Gastroesophageal sphincter (tissue), 4 donors: ENCODE measurements at regions not wholly inside any gene's neighbourhood (a gene's known extent, or its start where the extent isn't known, plus 50 kb on each side); places are given as distances from the start of the nearest gene placed in this dataset.

ENCODE experiments used
- ATAC-seq: fragments of 150-250 bp; one replicate; pipeline ENCODE4 v1.9.1; 2016; ENCODE audit warnings: mild to moderate bottlenecking, moderate library complexity
- H3K27ac ChIP-seq, 4 donors: fragments of 200-600 bp; sonication (generic) in 3 of 4; 1 replicate in 3 of 4; 2 replicates in 1 of 4; pipeline ENCODE4 v1.5.1; 2016 to 2019
- H3K27me3 ChIP-seq: fragments of 200-600 bp; sonication (generic); one replicate; pipeline ENCODE4 v1.5.1; 2019
- H3K36me3 ChIP-seq, 2 donors: fragments of 200-600 bp; sonication (generic); one replicate each; pipeline ENCODE4 v1.5.1; 2019; ENCODE audit warnings: control low read depth in 1 of 2
- H3K4me1 ChIP-seq, 3 donors: fragments of 200-600 bp; sonication (generic); 1 replicate in 2 of 3; 2 replicates in 1 of 3; pipeline ENCODE4 v1.5.1; 2016 to 2019; ENCODE audit warnings: control low read depth in 2 of 3
- H3K4me3 ChIP-seq, 2 donors: fragments of 200-600 bp; sonication (generic); one replicate each; pipeline ENCODE4 v1.5.1; 2019; ENCODE audit warnings: mild to moderate bottlenecking in 1 of 2, moderate library complexity in 1 of 2
- H3K9me3 ChIP-seq, 3 donors: fragments of 200-600 bp; sonication (generic); one replicate each; pipeline ENCODE4 v1.5.1; 2017 to 2019; ENCODE audit warnings: control low read depth in 2 of 3
- EP300 ChIP-seq: sonication (generic); formaldehyde crosslinking; IDR thresholded peaks from one replicate; pipeline ENCODE4 v1.6.1; 2017; ENCODE audit warnings: antibody characterized with exemption, mild to moderate bottlenecking
- POLR2A ChIP-seq, 2 donors: fragments of 450-650 bp; IDR thresholded peaks; one replicate each; pipeline ENCODE4 v1.6.1; 2017; ENCODE audit warnings: antibody characterized with exemption in 2 of 2, mild to moderate bottlenecking in 2 of 2, moderate library complexity in 1 of 2
- POLR2AphosphoS5 ChIP-seq: sonication (generic); formaldehyde crosslinking; IDR thresholded peaks from one replicate; pipeline ENCODE4 v1.6.1; 2017; ENCODE audit warnings: antibody characterized with exemption
- WGBS, 2 donors: methylation state at CpG; one replicate each; pipeline ENCODE4 v1.1.5; 2018; ENCODE audit warnings: low coverage in 1 of 2; 5-methylcytosine and 5-hydroxymethylcytosine counted together
- TF ChIP-seq, protein P1 (sequence below), 4 experiments: fragments of 200-600 bp in 2 of 4; fragments of 450-650 bp in 2 of 4; sonication (generic) in 1 of 4; IDR thresholded peaks; one replicate each; pipeline ENCODE4 v1.5.1; 2017 to 2019; ENCODE audit warnings: antibody characterized with exemption in 4 of 4, mild to moderate bottlenecking in 2 of 4, moderate library complexity in 2 of 4

DNA sequence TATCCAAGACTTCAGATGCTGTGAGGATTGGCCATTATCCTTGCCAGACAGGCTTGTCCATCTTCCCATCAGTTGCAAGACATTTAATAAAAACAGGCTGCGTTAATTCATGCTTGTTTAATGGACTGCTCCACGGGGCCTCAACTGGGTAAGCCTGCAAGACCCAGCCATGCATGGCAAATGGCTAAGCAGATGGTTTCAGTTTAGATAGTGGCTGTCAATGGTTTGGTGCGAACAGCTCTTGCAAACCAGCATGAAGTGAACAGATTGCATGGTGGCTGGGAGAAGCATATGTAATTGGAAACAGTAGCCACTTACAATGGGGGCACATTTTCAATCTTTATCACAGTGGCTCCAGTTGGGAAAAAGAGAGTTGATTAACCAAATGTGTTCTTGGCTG is 628.2 kb upstream of the KLF4 start:
- Histone ChIP-seq H3K4me3 (no peak overlapping the region), H3K36me3 (no peaks in the 10 kb centered on the region), H3K4me1 (no peaks in the 10 kb centered on the region), H3K9me3 (no peaks in the 10 kb centered on the region), H3K27ac (no peak overlapping the region), H3K27me3 (no peaks in the 10 kb centered on the region)
- 80 to 86% methylated on average over 1 of the region's 3 CpGs for WGBS, 2 donors
- ATAC-seq, result no peak
- TF ChIP-seq, protein P1, sequence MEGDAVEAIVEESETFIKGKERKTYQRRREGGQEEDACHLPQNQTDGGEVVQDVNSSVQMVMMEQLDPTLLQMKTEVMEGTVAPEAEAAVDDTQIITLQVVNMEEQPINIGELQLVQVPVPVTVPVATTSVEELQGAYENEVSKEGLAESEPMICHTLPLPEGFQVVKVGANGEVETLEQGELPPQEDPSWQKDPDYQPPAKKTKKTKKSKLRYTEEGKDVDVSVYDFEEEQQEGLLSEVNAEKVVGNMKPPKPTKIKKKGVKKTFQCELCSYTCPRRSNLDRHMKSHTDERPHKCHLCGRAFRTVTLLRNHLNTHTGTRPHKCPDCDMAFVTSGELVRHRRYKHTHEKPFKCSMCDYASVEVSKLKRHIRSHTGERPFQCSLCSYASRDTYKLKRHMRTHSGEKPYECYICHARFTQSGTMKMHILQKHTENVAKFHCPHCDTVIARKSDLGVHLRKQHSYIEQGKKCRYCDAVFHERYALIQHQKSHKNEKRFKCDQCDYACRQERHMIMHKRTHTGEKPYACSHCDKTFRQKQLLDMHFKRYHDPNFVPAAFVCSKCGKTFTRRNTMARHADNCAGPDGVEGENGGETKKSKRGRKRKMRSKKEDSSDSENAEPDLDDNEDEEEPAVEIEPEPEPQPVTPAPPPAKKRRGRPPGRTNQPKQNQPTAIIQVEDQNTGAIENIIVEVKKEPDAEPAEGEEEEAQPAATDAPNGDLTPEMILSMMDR (IDR thresholded peaks at IDR 0.05), result no peak
- TF ChIP-seq POLR2AphosphoS5, result no peak
- no peak for TF ChIP-seq POLR2A (IDR thresholded peaks at IDR 0.05)
- TF ChIP-seq EP300, result no peak

DNA sequence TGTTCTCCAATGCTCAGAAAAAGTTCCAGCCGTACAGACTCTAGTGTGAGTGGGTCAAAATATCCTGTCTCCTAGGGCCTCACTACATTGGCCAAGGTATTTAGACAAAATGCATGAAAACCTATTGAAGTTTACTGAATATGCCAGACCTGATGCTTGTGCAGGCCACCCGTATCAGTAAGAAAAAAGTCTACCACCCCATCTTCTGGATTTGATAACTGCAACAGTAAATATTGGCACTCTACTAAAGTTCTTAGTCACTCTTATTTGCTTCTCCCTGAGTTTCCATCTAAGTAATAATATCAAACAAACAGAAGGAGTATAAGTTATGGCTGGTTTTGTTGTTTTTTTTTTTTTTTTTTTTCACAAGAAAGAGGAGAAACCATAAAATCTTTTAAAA is 627.7 kb upstream of the KLF4 start:
- H3K27ac ChIP-seq, result no peak overlapping the region
- WGBS, 2 donors, result 80 to 84% methylated on average over 1 to 2 of the region's 2 CpGs
- TF ChIP-seq, protein P1 (IDR thresholded peaks at IDR 0.05), result no peak
- TF ChIP-seq POLR2A (IDR thresholded peaks at IDR 0.05) (no peak), POLR2AphosphoS5 (no peak), EP300 (no peak)
- no peaks in the 10 kb centered on the region for H3K9me3 ChIP-seq
- no peak for ATAC-seq
- H3K36me3 ChIP-seq, result no peaks in the 10 kb centered on the region
- H3K27me3 ChIP-seq, result no peaks in the 10 kb centered on the region
- H3K4me1 ChIP-seq, result no peaks in the 10 kb centered on the region
- H3K4me3 ChIP-seq, result no peak overlapping the region

DNA sequence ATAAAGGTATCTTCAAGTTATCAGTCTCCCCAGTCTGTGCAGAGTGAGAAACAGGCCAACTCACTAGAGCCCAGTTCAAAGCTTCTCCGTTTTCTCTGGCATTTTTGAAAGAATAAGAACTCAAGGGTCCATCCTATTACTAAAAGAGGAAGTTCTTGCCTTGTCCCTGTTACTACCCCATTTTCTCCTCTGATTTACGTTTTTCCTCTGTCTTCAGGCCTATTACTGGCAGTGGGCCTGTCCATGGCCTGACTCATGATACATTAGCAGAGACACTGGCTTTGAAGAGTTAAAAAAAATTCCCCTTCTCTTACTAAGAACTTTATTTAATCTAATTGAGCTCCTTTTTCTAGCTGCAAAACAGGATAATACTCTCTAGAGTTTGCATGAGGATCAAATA is 624.0 kb upstream of the KLF4 start:
- ATAC-seq, result no peak
- Histone ChIP-seq H3K27me3 (no peaks in the 10 kb centered on the region), H3K4me1 (no peaks in the 10 kb centered on the region), H3K9me3 (no peaks in the 10 kb centered on the region), H3K4me3 (no peak overlapping the region), H3K27ac (no peak overlapping the region), H3K36me3 (no peaks in the 10 kb centered on the region)
- TF ChIP-seq EP300 (no peak), POLR2AphosphoS5 (no peak), POLR2A (IDR thresholded peaks at IDR 0.05) (no peak)
- TF ChIP-seq, protein P1 (IDR thresholded peaks at IDR 0.05), result no peak
- 71 to 72% methylated on average over 2 of the region's 2 CpGs for WGBS, 2 donors

GRCh38 chr9:108109927-108110690 is 620.5 kb upstream of the KLF4 start:
- no peak for TF ChIP-seq EP300
- TF ChIP-seq, protein P1 (IDR thresholded peaks at IDR 0.05), result no peak
- TF ChIP-seq POLR2AphosphoS5, result no peak
- no peak for TF ChIP-seq POLR2A (IDR thresholded peaks at IDR 0.05)
- Histone ChIP-seq H3K27ac (no peak overlapping the region), H3K9me3 (no peaks in the 10 kb centered on the region), H3K4me1 (no peaks in the 10 kb centered on the region), H3K36me3 (no peaks in the 10 kb centered on the region), H3K4me3 (no peak overlapping the region), H3K27me3 (no peaks in the 10 kb centered on the region)
- ATAC-seq, result no peak
- 77 to 84% methylated on average over 3 to 5 of the region's 5 CpGs for WGBS, 2 donors

DNA sequence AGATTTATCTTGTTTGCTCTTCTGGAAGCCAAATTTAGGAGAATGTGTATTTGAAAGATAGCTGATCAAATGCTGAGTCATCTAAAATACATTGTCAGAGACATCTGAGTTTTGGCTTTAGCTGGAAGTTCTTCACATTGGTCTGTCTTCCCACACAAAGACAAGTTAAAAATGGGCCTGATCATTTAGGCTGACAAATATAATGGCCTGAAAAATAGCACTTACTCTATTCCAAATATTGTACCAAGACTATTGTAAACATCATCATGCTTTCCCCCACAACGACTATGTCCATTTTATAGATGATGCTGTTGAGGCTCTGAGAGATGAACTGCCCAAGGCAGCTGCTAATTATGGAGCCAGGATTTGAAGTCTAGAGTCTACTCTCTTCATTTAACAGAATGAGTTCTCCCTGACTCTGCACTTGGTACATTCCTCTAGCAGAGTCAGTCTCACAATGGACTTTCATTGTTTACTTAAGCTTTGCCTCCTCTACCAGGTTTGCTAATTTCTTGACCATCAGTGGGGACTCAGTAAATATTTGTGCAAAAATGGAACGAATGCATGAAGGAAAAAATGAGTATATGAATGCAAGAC is 619.4 kb upstream of the KLF4 start:
- H3K36me3 ChIP-seq, result no peaks in the 10 kb centered on the region
- no peak overlapping the region for H3K27ac ChIP-seq
- TF ChIP-seq EP300 (no peak), POLR2A (IDR thresholded peaks at IDR 0.05) (no peak), POLR2AphosphoS5 (no peak)
- TF ChIP-seq, protein P1 (IDR thresholded peaks at IDR 0.05), result no peak
- H3K9me3 ChIP-seq, result no peaks in the 10 kb centered on the region
- no peaks in the 10 kb centered on the region for H3K27me3 ChIP-seq
- no peak overlapping the region for H3K4me3 ChIP-seq
- no peak for ATAC-seq
- no peaks in the 10 kb centered on the region for H3K4me1 ChIP-seq
- WGBS, 2 donors, result 47 to 55% methylated on average over 2 of the region's 2 CpGs
